TTC549 (cell line): ENCODE measurements at regions not wholly inside any gene's neighbourhood (a gene's known extent, or its start where the extent isn't known, plus 50 kb on each side); places are given as distances from the start of the nearest gene placed in this dataset.

Source experiments
- FAIRE-seq: peaks from 2 replicates; lab custom pipeline; 2012; peaks lifted over from hg19 to GRCh38; lab: Jason Lieb, UNC

GRCh38 chr2:128380061-128380889, 61.6 kb upstream of the HS6ST1 start:
- no peak for FAIRE-seq

- no peak for FAIRE-seq
Observed at GRCh38 chr2:128380961-128381938, 62.6 kb upstream of the HS6ST1 start.

- FAIRE-seq: no peak
Observed at GRCh38 chr2:128384446-128384845, 65.8 kb upstream of the HS6ST1 start.

GRCh38 chr2:128384956-128385355, 66.3 kb upstream of the HS6ST1 start:
- no peak for FAIRE-seq

GRCh38 chr2:128385365-128385764, 66.7 kb upstream of the HS6ST1 start:
- FAIRE-seq: no peak

GRCh38 chr2:128386066-128386465, 67.4 kb upstream of the HS6ST1 start:
- FAIRE-seq: no peak

GRCh38 chr2:128388499-128388941, 69.9 kb upstream of the HS6ST1 start:
- no peak for FAIRE-seq

GRCh38 chr2:128389388-128390086, 70.9 kb upstream of the HS6ST1 start:
- FAIRE-seq: no peak

GRCh38 chr2:128390256-128390990, 71.8 kb upstream of the HS6ST1 start:
- no peak for FAIRE-seq

GRCh38 chr2:128390991-128391630, 72.4 kb upstream of the HS6ST1 start:
- FAIRE-seq: no peak

- FAIRE-seq: no peak
Observed at GRCh38 chr2:128391679-128392078, 73.0 kb upstream of the HS6ST1 start.

GRCh38 chr2:128392207-128392606, 73.5 kb upstream of the HS6ST1 start:
- no peak for FAIRE-seq

- no peak for FAIRE-seq
Observed at GRCh38 chr2:128394007-128394730, 75.5 kb upstream of the HS6ST1 start.

- FAIRE-seq: no peak
Observed at GRCh38 chr2:128395196-128395595, 76.5 kb upstream of the HS6ST1 start.

- no peak for FAIRE-seq
Observed at GRCh38 chr2:128395640-128396499, 77.2 kb upstream of the HS6ST1 start.

- FAIRE-seq: no peak
Observed at GRCh38 chr2:128396500-128396891, 77.8 kb upstream of the HS6ST1 start.

GRCh38 chr2:128396946-128397345, 78.3 kb upstream of the HS6ST1 start:
- peak; percentile 53 for FAIRE-seq

- FAIRE-seq: no peak
Observed at GRCh38 chr2:128399256-128399655, 80.6 kb upstream of the HS6ST1 start.

GRCh38 chr2:128399690-128400291, 81.1 kb upstream of the HS6ST1 start:
- no peak for FAIRE-seq
